ENCODE measurements at regions not wholly inside any gene's neighbourhood (a gene's known extent, or its start where the extent isn't known, plus 50 kb on each side); places are given as distances from the start of the nearest gene placed in this dataset.

- no peak for DNase-seq (ENCODE audit: extremely low spot score, unreplicated experiment)
- Mint-ChIP-seq H3K9me3 (ENCODE audit: unreplicated experiment) (no peaks in the 10 kb centered on the region), H3K27me3 (ENCODE audit: unreplicated experiment) (no peaks in the 10 kb centered on the region), H3K36me3 (ENCODE audit: unreplicated experiment) (no peaks in the 10 kb centered on the region), H3K4me1 (ENCODE audit: unreplicated experiment) (peaks cover 8% of the 10 kb centered on the region), H3K27ac (ENCODE audit: unreplicated experiment) (peak overlapping the region; percentile 52), H3K4me3 (ENCODE audit: unreplicated experiment) (no peak overlapping the region)
- TF ChIP-seq CTCF (IDR thresholded peaks at IDR 0.05) = no peak
Measured at GRCh38 chr17:30590081-30590733, 113.0 kb downstream of the GOSR1 start.

- no peak for DNase-seq (ENCODE audit: extremely low spot score, unreplicated experiment)
- Mint-ChIP-seq H3K4me1 (ENCODE audit: unreplicated experiment) (peaks cover 8% of the 10 kb centered on the region), H3K9me3 (ENCODE audit: unreplicated experiment) (no peaks in the 10 kb centered on the region)
Measured at GRCh38 chr17:30589431-30589830, 112.2 kb downstream of the GOSR1 start.

DNA sequence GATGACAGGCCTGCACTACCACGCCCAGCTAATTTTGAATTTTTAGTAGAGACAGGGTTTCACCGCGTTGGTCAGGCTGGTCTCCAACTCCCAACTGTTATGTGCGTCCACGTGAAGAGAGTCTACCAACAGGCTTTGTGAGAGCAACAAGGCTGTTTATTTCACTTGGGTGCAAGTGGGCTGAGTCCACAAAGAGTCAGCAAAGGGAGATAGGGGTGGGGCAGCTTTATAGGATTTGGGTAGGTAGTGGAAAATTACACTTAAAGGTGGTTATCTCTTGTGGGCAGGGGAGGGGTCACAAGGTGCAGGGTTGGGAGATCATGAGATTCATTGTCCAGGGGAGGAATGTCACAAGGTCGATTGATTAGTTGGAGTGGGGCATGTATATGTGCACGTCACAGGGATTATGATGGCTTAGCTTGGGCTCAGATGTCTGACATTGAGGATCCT is 111.6 kb downstream of the GOSR1 start:
- no peaks in the 10 kb centered on the region for H3K9me3 Mint-ChIP-seq (ENCODE audit: unreplicated experiment)
- DNase-seq (ENCODE audit: extremely low spot score, unreplicated experiment) = no peak
- no peaks in the 10 kb centered on the region for H3K36me3 Mint-ChIP-seq (ENCODE audit: unreplicated experiment)
- H3K4me1 Mint-ChIP-seq (ENCODE audit: unreplicated experiment) = peaks cover 8% of the 10 kb centered on the region
- no peak overlapping the region for H3K4me3 Mint-ChIP-seq (ENCODE audit: unreplicated experiment)
- TF ChIP-seq CTCF (IDR thresholded peaks at IDR 0.05) = no peak
- H3K27me3 Mint-ChIP-seq (ENCODE audit: unreplicated experiment) = no peaks in the 10 kb centered on the region
- H3K27ac Mint-ChIP-seq (ENCODE audit: unreplicated experiment) = no peak overlapping the region

More at GRCh38 chr17:30589431-30589830, 112.2 kb downstream of the GOSR1 start:
- Mint-ChIP-seq H3K4me3 (ENCODE audit: unreplicated experiment) (no peak overlapping the region), H3K27ac (ENCODE audit: unreplicated experiment) (no peak overlapping the region), H3K27me3 (ENCODE audit: unreplicated experiment) (no peaks in the 10 kb centered on the region), H3K36me3 (ENCODE audit: unreplicated experiment) (no peaks in the 10 kb centered on the region)
- no peak for TF ChIP-seq CTCF (IDR thresholded peaks at IDR 0.05)

DNA sequence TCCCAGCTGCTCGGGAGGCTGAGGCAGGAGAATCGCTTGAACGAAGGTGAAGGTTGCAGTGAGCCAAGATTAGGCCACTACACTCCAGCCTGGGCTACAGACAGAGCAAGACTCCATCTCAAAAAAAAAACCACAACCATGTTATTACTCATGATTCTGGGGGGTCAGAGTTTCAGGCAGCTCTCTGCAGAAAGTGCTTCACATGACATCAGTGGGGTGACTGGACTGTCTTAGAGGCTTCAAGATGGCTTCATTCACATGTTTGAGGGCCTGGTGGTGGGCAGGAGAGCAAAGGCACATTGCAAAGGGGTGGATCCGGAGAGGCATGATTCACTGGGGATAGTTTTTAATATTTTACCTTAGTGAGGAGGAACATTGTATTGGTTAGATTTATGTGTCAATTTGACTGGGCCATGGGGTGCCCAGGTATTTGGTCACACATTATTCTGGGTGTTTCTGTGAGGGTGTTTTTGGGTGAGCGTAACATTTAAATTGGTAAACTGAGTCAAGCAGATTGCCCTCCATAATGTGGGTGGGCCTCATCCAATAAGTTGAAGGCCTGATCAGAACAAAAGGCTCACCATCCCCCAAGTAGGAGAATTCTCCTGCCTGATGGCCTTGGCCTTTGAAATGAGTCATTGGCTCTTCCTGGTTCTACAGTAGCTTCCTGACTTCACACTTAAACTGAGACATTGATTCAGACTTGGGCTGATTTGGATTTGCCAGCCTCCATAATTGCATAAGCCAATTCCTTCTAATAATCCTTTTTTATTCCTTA is 109.8 kb downstream of the GOSR1 start:
- Mint-ChIP-seq H3K36me3 (ENCODE audit: unreplicated experiment) (no peaks in the 10 kb centered on the region), H3K27ac (ENCODE audit: unreplicated experiment) (no peak overlapping the region), H3K4me1 (ENCODE audit: unreplicated experiment) (peaks cover 8% of the 10 kb centered on the region), H3K27me3 (ENCODE audit: unreplicated experiment) (no peaks in the 10 kb centered on the region), H3K9me3 (ENCODE audit: unreplicated experiment) (no peaks in the 10 kb centered on the region), H3K4me3 (ENCODE audit: unreplicated experiment) (no peak overlapping the region)
- no peak for TF ChIP-seq CTCF (IDR thresholded peaks at IDR 0.05)
- no peak for DNase-seq (ENCODE audit: extremely low spot score, unreplicated experiment)

- H3K4me1 Mint-ChIP-seq (ENCODE audit: unreplicated experiment) = peaks cover 7% of the 10 kb centered on the region
- H3K27ac Mint-ChIP-seq (ENCODE audit: unreplicated experiment) = no peak overlapping the region
- no peak overlapping the region for H3K4me3 Mint-ChIP-seq (ENCODE audit: unreplicated experiment)
- no peaks in the 10 kb centered on the region for H3K36me3 Mint-ChIP-seq (ENCODE audit: unreplicated experiment)
- no peak for TF ChIP-seq CTCF (IDR thresholded peaks at IDR 0.05)
- H3K9me3 Mint-ChIP-seq (ENCODE audit: unreplicated experiment) = no peaks in the 10 kb centered on the region
- DNase-seq (ENCODE audit: extremely low spot score, unreplicated experiment) = no peak
- H3K27me3 Mint-ChIP-seq (ENCODE audit: unreplicated experiment) = no peaks in the 10 kb centered on the region
Measured at GRCh38 chr17:30584810-30585209, 107.6 kb downstream of the GOSR1 start.

All from osteocyte (in vitro differentiated cells).